ENCODE measurements at regions not wholly inside any gene's neighbourhood (a gene's known extent, or its start where the extent isn't known, plus 50 kb on each side); places are given as distances from the start of the nearest gene placed in this dataset.
"Not testable (repeated sequence)": the region's sequence is repeated elsewhere in the genome, so short reads cannot be mapped to it uniquely, and the experiment has no call there.

DNA sequence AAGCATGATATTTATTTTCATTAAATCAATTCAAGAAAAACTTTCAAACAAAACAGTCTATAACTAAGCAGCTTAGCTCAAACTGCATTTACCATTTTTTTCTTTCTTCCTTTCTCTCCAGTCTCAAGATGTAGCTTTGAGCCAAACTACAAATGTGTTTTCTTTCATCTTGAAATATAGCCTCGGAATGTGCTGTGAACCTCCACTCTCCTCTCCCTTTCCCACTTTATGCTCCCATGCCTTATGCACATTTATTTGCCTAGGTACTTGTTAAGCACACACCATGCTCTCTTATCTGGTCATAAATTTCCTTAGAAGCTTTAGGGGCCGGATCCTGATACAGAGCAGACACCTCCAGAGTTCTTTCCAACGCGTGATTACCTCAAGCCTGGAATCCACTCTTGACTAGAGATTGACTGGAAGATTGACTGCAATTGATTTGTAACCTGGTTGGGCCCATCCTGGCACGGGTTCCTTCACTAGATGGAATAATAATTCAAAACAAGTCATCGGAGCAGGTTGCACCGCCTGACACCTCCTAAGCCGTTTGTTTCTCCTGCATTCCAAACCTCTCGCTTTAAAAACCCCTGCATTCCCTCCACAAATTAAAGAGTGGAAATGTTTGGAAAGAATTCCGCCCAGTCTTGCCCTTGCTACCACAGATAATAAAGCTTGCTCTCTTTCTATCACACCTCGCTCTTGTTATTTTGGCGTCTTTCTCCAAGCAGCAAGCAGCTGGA, 344.7 kb downstream of the CHL1 start:
- H3K4me3 ChIP-seq (ENCODE audit: low read length): no peak overlapping the region
- TF ChIP-seq, protein P1, sequence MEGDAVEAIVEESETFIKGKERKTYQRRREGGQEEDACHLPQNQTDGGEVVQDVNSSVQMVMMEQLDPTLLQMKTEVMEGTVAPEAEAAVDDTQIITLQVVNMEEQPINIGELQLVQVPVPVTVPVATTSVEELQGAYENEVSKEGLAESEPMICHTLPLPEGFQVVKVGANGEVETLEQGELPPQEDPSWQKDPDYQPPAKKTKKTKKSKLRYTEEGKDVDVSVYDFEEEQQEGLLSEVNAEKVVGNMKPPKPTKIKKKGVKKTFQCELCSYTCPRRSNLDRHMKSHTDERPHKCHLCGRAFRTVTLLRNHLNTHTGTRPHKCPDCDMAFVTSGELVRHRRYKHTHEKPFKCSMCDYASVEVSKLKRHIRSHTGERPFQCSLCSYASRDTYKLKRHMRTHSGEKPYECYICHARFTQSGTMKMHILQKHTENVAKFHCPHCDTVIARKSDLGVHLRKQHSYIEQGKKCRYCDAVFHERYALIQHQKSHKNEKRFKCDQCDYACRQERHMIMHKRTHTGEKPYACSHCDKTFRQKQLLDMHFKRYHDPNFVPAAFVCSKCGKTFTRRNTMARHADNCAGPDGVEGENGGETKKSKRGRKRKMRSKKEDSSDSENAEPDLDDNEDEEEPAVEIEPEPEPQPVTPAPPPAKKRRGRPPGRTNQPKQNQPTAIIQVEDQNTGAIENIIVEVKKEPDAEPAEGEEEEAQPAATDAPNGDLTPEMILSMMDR (IDR thresholded peaks at IDR 0.05; ENCODE audit: insufficient read depth, low read depth, low read length, missing control alignments): no peak

DNA sequence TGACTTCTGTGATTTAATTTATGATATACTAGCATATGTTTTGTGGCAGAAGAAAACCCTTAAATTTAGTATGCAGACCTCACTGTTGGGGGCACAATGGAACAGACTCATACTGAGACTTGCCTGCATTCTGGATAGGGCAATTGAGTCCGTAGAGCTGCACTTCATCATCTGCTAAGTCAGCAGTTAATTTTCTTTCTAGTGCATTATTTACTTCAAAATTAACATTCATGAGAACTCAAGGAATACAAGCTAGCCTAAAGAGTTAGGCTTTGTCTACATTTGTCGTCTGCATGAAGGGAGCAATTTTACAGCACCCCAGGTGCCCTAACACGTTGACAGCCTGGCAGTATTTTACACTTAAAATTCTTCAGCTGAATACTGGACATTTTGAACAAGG, 345.5 kb downstream of the CHL1 start:
- TF ChIP-seq, protein P1 (IDR thresholded peaks at IDR 0.05; ENCODE audit: insufficient read depth, low read depth, low read length, missing control alignments): no peak
- H3K4me3 ChIP-seq (ENCODE audit: low read length): no peak overlapping the region
- DNase-seq (ENCODE audit: low read depth): no peak

More for the DNA sequence above, 344.7 kb downstream of the CHL1 start:
- DNase-seq (ENCODE audit: low read depth): no peak

DNA sequence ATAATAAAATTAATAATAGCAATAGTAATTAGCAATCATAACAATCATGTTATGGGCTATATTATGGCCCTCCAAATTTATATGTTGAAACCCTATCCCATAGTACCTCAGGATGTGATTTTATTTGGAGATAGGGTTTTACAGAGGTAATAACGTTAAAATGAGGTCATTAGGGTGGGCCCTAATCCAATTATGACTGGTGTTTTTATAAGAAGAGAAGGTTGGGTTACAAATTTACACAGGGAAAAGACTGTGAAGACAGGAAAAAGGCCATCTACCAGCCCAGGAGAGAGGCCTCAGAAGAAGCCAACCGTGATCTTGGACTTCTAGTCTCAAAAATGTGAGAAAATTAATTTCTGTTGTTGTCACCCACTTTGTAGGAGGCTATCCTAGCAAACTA, 353.1 kb downstream of the CHL1 start:
- no peak overlapping the region for H3K4me3 ChIP-seq (ENCODE audit: low read length)
- TF ChIP-seq, protein P1 (IDR thresholded peaks at IDR 0.05; ENCODE audit: insufficient read depth, low read depth, low read length, missing control alignments): no peak
- DNase-seq (ENCODE audit: low read depth): no peak

DNA sequence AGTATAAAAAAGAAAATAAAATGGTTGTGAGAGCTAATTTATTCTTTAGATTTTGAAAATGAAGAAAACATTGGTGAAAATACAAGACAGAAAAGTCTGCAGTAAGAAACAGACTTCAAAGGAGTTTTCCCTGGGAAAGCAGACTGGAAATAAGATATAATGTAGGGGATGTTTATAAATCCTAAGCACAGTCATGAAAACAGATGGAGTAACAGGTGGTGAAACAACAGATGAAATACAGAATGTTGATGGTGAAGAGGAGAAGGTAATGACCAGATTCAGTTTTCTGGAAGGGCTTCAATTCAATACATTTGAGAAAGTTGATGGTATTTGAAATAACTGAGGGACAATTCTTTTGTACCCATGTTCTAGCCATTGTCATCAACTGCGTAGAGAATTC, 353.9 kb downstream of the CHL1 start:
- TF ChIP-seq, protein P1 (IDR thresholded peaks at IDR 0.05; ENCODE audit: insufficient read depth, low read depth, low read length, missing control alignments): no peak
- DNase-seq (ENCODE audit: low read depth): no peak
- H3K4me3 ChIP-seq (ENCODE audit: low read length): no peak overlapping the region

DNA sequence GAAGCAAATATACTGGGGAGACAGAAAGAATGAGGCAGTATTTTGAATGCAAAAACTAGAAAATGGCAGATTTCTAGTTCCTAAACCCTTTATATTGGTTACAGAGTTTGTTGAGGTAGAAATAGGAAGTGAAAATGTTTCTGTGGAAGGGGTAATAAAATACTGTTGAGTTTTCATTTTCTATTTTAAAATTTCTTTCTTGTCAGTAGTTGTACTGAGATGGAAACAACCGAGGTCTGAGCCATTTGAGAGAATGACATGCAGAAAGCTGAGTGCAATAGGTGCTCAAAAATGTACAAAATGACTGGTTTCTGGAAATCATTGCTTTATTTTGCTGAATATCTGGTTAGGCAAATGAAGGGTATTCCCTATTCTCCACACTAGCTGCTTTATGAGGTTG, 361.4 kb downstream of the CHL1 start:
- no peak for DNase-seq (ENCODE audit: low read depth)
- no peak overlapping the region for H3K4me3 ChIP-seq (ENCODE audit: low read length)
- TF ChIP-seq, protein P1 (IDR thresholded peaks at IDR 0.05; ENCODE audit: insufficient read depth, low read depth, low read length, missing control alignments): no peak

DNA sequence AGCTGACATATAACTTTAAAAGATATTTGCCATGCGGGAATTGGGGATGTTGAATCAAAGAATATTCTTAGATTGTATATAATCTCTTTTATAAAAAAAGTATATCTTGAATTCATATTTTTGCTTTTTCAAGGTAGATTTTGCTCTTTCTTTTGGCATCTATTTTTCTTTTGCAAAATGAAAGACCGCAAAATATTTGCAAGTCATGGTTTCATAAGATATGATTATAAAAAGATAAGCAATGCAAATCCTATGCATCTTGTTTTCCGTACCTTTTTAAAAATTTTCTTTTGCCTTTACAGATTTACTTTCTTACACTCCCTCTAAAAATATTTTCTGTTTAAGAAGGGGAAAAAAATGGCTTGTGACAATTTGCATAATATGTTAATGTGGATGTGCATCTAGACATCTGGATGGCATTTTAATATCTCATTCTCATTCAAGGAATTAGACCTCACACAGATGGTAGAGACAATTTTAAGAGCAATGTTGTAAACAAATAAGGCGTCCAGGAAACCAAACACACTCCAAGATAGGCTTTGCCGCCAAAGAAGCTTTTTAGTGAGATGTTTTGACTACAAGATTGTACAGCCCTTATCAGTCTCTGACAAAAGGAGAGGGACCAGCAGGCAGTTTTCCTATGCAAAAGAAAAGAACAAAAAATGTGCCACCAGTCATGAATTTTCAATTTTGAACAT, 371.1 kb downstream of the CHL1 start:
- TF ChIP-seq, protein P1 (IDR thresholded peaks at IDR 0.05; ENCODE audit: insufficient read depth, low read depth, low read length, missing control alignments): no peak
- no peak for DNase-seq (ENCODE audit: low read depth)
- H3K4me3 ChIP-seq (ENCODE audit: low read length): no peak overlapping the region

DNA sequence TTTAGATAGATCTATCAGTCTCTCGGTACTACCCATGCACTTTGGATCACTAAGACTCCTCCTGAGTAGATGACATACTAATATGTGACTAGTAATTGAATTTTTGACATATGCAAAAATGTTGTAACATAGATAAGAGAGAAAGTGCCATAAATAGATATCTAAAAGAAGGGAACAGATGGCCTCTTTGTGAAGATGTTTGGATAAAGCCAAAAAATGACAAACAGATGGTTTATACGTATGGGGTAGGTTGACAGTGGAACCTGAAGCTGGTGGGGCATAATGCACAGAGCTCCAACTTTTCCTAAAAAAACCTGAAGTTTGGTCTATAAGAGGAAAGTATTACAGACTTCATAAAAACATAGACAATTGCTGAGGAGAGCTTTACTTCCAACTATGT, 383.0 kb downstream of the CHL1 start:
- not testable (repeated sequence) for DNase-seq (ENCODE audit: low read depth)

DNA sequence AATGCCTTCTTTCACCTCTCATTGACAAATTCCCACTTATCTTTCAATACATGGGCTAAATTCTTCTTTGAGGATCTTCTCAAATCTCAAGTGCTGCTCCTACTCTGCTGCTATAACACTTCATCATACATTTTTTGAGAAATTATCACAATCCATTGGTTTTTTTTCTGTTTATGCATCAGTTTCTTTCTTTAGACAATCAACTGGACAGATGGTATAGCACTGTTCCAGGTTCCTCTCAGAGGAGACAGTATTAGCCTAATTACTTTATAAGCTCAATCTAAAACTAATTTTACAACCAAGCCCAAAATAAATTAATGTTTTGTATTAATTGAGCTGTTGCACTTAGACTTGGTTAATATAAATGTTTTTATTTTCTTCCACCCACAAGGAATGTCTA, 392.5 kb downstream of the CHL1 start:
- not testable (repeated sequence) for DNase-seq (ENCODE audit: low read depth); H3K4me3 ChIP-seq (ENCODE audit: low read length)

More for the DNA sequence above, 383.0 kb downstream of the CHL1 start:
- not testable (repeated sequence) for H3K4me3 ChIP-seq (ENCODE audit: low read length)

DNA sequence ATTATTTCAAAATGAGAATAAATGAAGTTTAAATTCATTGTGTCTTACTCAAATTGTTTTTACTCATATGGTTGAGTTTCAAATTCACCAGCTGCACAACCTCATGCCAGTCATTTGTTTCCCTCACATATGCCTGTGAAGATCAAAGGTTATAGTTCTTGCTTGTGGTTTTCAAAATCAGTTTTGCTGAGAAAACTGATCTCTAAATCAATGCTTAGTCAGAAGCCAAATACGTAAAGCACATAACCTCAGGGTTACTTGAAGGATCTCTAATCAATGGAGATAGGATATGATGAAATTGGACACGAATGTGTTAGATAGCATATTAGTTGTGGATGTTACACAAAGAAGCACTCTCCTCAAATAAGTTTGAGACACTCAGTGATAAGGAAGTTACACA, 400.7 kb downstream of the CHL1 start:
- H3K4me3 ChIP-seq (ENCODE audit: low read length); DNase-seq (ENCODE audit: low read depth): not testable (repeated sequence)

DNA sequence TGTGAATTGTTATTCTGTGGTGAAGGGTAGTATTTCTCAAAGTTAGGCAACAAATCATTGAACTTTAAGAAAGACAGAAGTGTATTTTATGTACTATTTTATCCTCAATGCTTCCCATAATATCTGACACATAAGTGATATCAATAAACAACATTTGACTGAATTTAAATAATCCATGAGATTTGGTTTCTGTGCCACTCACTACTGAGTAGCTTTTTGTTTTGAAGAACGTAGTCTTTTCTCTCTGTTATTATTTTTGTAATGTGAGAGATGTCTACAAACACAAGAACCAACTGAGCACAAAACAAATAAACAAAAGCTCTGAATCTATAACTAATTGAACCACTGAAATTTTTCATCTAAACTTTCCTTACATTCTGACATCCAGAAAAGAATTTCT, 401.2 kb downstream of the CHL1 start:
- not testable (repeated sequence) for H3K4me3 ChIP-seq (ENCODE audit: low read length); DNase-seq (ENCODE audit: low read depth)

DNA sequence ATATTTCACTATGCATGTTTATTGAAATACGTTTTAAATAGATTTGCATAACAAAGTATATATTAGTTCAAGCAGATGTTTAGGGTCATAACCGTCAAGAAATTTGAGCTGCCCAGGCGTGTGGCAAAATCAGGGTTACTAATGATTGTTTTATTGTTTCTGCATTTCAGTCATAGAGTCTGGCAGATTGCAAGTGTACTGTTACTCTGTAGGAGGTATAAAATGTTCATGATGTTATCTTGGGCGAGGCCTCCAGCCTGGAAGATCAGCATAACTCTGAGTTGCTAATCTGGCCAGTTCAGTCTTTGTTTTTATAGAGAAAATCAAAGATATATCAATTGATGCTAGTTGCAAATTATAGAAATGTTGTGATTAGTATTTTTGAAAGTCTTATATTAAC, 410.9 kb downstream of the CHL1 start:
- H3K4me3 ChIP-seq (ENCODE audit: low read length); DNase-seq (ENCODE audit: low read depth): not testable (repeated sequence)

All from epithelial cell of esophagus (primary cell).